ENCODE measurements at regions not wholly inside any gene's neighbourhood (a gene's known extent, or its start where the extent isn't known, plus 50 kb on each side); places are given as distances from the start of the nearest gene placed in this dataset.

- no peaks in the 10 kb centered on the region for H4K20me1 ChIP-seq (ENCODE audit: insufficient read depth, low read length)
- no peak overlapping the region for H3K27ac ChIP-seq (ENCODE audit: insufficient read depth, low read length)
- H3K14ac ChIP-seq (replicated peaks; ENCODE audit: low read depth, low read length) = no peak overlapping the region
- no peak overlapping the region for H3K9ac ChIP-seq (ENCODE audit: low read depth, low read length)
- ATAC-seq (ENCODE audit: low read depth) (no peak), DNase-seq (no peak)
- H4K8ac ChIP-seq (ENCODE audit: low read depth in 2 of 2, low read length in 2 of 2) = no peak overlapping the region
- TF ChIP-seq MXI1 (IDR thresholded peaks at IDR 0.05; ENCODE audit: borderline replicate concordance, low read depth, low read length) (no peak), RFX5 (IDR thresholded peaks at IDR 0.05; ENCODE audit: low read depth, low read length) (no peak), BHLHE40 (IDR thresholded peaks at IDR 0.05; ENCODE audit: low read depth, low read length) (no peak), ELK1 (IDR thresholded peaks at IDR 0.05; ENCODE audit: borderline replicate concordance, low read depth, low read length) (no peak), RAD21 (IDR thresholded peaks at IDR 0.05; ENCODE audit: low read length) (no peak)
- H2BK15ac ChIP-seq (ENCODE audit: low read depth, low read length) = no peak overlapping the region
- no peaks in the 10 kb centered on the region for H3K9me1 ChIP-seq (ENCODE audit: insufficient read depth, low read length)
- intact Hi-C loops (cut with micrococcal nuclease) (loop anchor here (1.0 kb wide), 1 partner anchor 39 kb away; no protein-coding TSS in a partner anchor), dilution Hi-C loops (cut with HindIII; ENCODE audit: low sequenced_read_pairs, unreplicated experiment) (no loop called here), in situ Hi-C loops (cut with MboI; ENCODE audit: low sequenced_read_pairs) (no loop called here)
- H3K56ac ChIP-seq (ENCODE audit: extremely low read depth, insufficient read depth, low read length) = no peak overlapping the region
- WGBS, 2 experiments (ENCODE audit: extremely low coverage in 2 of 2, insufficient read length in 1 of 2) = 83% methylated on average over 3 of the region's 3 CpGs; no CpG with 5 or more reads in 1 of the 2 experiments
- H3K79me1 ChIP-seq (ENCODE audit: low read depth in 1 of 2, low read length in 2 of 2) = no peaks in the 10 kb centered on the region
- H3K4me1 ChIP-seq (ENCODE audit: control insufficient read depth, insufficient read depth, low read length) = no peaks in the 10 kb centered on the region
- H2AK9ac ChIP-seq (replicated peaks; ENCODE audit: low read depth, low read length, poor library complexity) = no peak overlapping the region
- no peak overlapping the region for H3K4me2 ChIP-seq (ENCODE audit: low read depth, low read length)
- H2BK20ac ChIP-seq (ENCODE audit: low read depth, low read length) = no peak overlapping the region
- no peak overlapping the region for H3K4me3 ChIP-seq (ENCODE audit: insufficient read depth, low read depth, low read length)
- H2AFZ ChIP-seq (replicated peaks; ENCODE audit: low read length, poor library complexity) = no peak overlapping the region
- H3K27me3 ChIP-seq (ENCODE audit: control insufficient read depth, insufficient read depth, low read length) = no peaks in the 10 kb centered on the region
- no peak overlapping the region for H2AK5ac ChIP-seq (ENCODE audit: low read depth, low read length)
- H4K5ac ChIP-seq (ENCODE audit: low read depth, low read length) = no peak overlapping the region
- ChIA-PET POLR2A (ENCODE audit: unreplicated experiment) (no interaction called here), CTCF (no interaction called here)
- H3K9me3 ChIP-seq (ENCODE audit: control insufficient read depth, insufficient read depth, low read length) = peaks cover 5% of the 10 kb centered on the region
- no peak overlapping the region for H3K23ac ChIP-seq (ENCODE audit: low read depth, low read length)
- no peak overlapping the region for H4K91ac ChIP-seq (ENCODE audit: insufficient read depth, low read depth, low read length)
- no peak overlapping the region for H2BK120ac ChIP-seq (ENCODE audit: low read depth, low read length)
- no peaks in the 10 kb centered on the region for H3K36me3 ChIP-seq (ENCODE audit: control insufficient read depth, insufficient read depth, low read length)
- H3K18ac ChIP-seq (ENCODE audit: low read depth, low read length) = no peak overlapping the region
- no TSS peak for BruUV-seq (replicated peaks)
- H2BK5ac ChIP-seq (ENCODE audit: low read depth, low read length, poor library complexity, severe bottlenecking) = no peak overlapping the region
- no peak overlapping the region for H3K4ac ChIP-seq (ENCODE audit: low read depth, low read length)
These were observed 367.8 kb upstream of the CDH4 start for GRCh38 chr20:60884277-60884676.
